GM23248 (cell line): ENCODE measurements at regions not wholly inside any gene's neighbourhood (a gene's known extent, or its start where the extent isn't known, plus 50 kb on each side); places are given as distances from the start of the nearest gene placed in this dataset.

Experiments used
- DNase-seq: peaks from one replicate; pipeline ENCODE4 v3.0.0-alpha.2; 2015
- H2AFZ ChIP-seq: fragments of 200-600 bp; sonication (generic); 2 replicates; pipeline ENCODE4 v1.6.1; 2016; ENCODE audit warnings: antibody characterized with exemption
- H3F3A ChIP-seq: fragments of 200-600 bp; sonication (generic); 2 replicates; pipeline ENCODE4 v1.6.1; 2016; ENCODE audit warnings: mild to moderate bottlenecking, antibody characterized with exemption, mixed run types; ENCODE audit not compliant: insufficient read depth
- H3K27ac ChIP-seq: fragments of 200-600 bp; sonication (generic); 2 replicates; pipeline ENCODE4 v1.5.1; 2016; ENCODE audit warnings: mild to moderate bottlenecking
- H3K27me3 ChIP-seq: fragments of 200-600 bp; sonication (generic); replicated peaks from 2 replicates; pipeline ENCODE4 v1.6.1; 2016; ENCODE audit warnings: mild to moderate bottlenecking; ENCODE audit not compliant: insufficient read depth
- H3K36me3 ChIP-seq: fragments of 200-600 bp; sonication (generic); 2 replicates; pipeline ENCODE4 v1.6.1; 2016; ENCODE audit warnings: low read depth, mild to moderate bottlenecking
- H3K4me1 ChIP-seq: fragments of 200-600 bp; sonication (generic); 2 replicates; pipeline ENCODE4 v1.6.1; 2016; ENCODE audit warnings: mild to moderate bottlenecking; ENCODE audit not compliant: insufficient read depth
- H3K4me2 ChIP-seq: fragments of 200-600 bp; sonication (generic); one replicate; pipeline ENCODE4 v1.6.1; 2016; ENCODE audit warnings: mild to moderate bottlenecking; ENCODE audit not compliant: unreplicated experiment
- H3K4me3 ChIP-seq: fragments of 200-600 bp; sonication (generic); 2 replicates; pipeline ENCODE4 v1.5.1; 2016; ENCODE audit warnings: mild to moderate bottlenecking
- H3K79me2 ChIP-seq: fragments of 200-600 bp; sonication (generic); 2 replicates; pipeline ENCODE4 v1.6.1; 2016; ENCODE audit warnings: mild to moderate bottlenecking; ENCODE audit not compliant: insufficient read depth
- H3K9ac ChIP-seq: fragments of 200-600 bp; sonication (generic); 2 replicates; pipeline ENCODE4 v1.6.1; 2016; ENCODE audit warnings: mild to moderate bottlenecking
- H3K9me2 ChIP-seq: fragments of 200-600 bp; sonication (generic); 2 replicates; pipeline ENCODE4 v1.6.1; 2016; ENCODE audit warnings: mixed run types, mild to moderate bottlenecking, moderate library complexity; ENCODE audit not compliant: insufficient read depth
- H3K9me3 ChIP-seq: fragments of 200-600 bp; sonication (generic); one replicate; pipeline ENCODE4 v1.6.1; 2017; ENCODE audit warnings: low read depth
- H4K20me1 ChIP-seq: fragments of 200-600 bp; sonication (generic); 2 replicates; pipeline ENCODE4 v1.6.0; 2016; ENCODE audit not compliant: insufficient read depth
- EZH2 ChIP-seq: fragments of 200-600 bp; sonication (generic); IDR thresholded peaks from 2 replicates; pipeline ENCODE4 v1.6.1; 2018; ENCODE audit warnings: antibody characterized with exemption, mild to moderate bottlenecking; ENCODE audit not compliant: insufficient read depth, poor library complexity, severe bottlenecking
- EZH2phosphoT487 ChIP-seq: fragments of 200-600 bp; sonication (generic); IDR thresholded peaks from 2 replicates; pipeline ENCODE4 v1.6.1; 2018; ENCODE audit warnings: antibody characterized with exemption, moderate library complexity, mild to moderate bottlenecking, low read depth; ENCODE audit not compliant: insufficient read depth
- WGBS, 2 experiments: methylation state at CpG; one replicate each; pipeline ENCODE4 v1.1.6; 2015 to 2017; ENCODE audit warnings: low lambda C conversion rate in 2 of 2, low coverage in 1 of 2; ENCODE audit errors: missing lambda C conversion rate in 2 of 2; 5-methylcytosine and 5-hydroxymethylcytosine counted together
- in situ Hi-C: fragments of 300-500 bp; cut with MboI; formaldehyde crosslinking; loops from 2 replicates; pipeline ENCODE4 v1.15.0; 2020

- no peaks in the 10 kb centered on the region for H3K36me3 ChIP-seq
- no peaks in the 10 kb centered on the region for H3F3A ChIP-seq
- in situ Hi-C loops, result no loop called here
These were observed 127.1 kb upstream of the GRM7 start for GRCh38 chr3:6733699-6734394.

GRCh38 chr3:6734395-6734746 lies 126.5 kb upstream of the GRM7 start:
- Histone ChIP-seq H3K9me2 (no peaks in the 10 kb centered on the region), H3K27me3 (no peaks in the 10 kb centered on the region), H3K27ac (no peak overlapping the region), H2AFZ (no peak overlapping the region), H3K4me1 (no peaks in the 10 kb centered on the region), H3K4me3 (no peak overlapping the region), H3K36me3 (no peaks in the 10 kb centered on the region), H3K9me3 (no peaks in the 10 kb centered on the region), H3K79me2 (no peaks in the 10 kb centered on the region), H3K4me2 (no peak overlapping the region), H3K9ac (no peak overlapping the region), H4K20me1 (no peaks in the 10 kb centered on the region), H3F3A (no peaks in the 10 kb centered on the region)
- WGBS, 2 experiments, result 48 to 60% methylated on average over 5 of the region's 5 CpGs
- TF ChIP-seq EZH2 (no peak), EZH2phosphoT487 (no peak)
- in situ Hi-C loops, result no loop called here
- DNase-seq, result no peak

More at GRCh38 chr3:6733699-6734394, 127.1 kb upstream of the GRM7 start:
- Histone ChIP-seq H2AFZ (no peak overlapping the region), H3K4me3 (no peak overlapping the region), H3K27ac (no peak overlapping the region), H3K9me3 (no peaks in the 10 kb centered on the region), H3K4me1 (no peaks in the 10 kb centered on the region), H3K27me3 (no peaks in the 10 kb centered on the region), H3K4me2 (no peak overlapping the region), H3K79me2 (no peaks in the 10 kb centered on the region), H4K20me1 (no peaks in the 10 kb centered on the region), H3K9me2 (no peaks in the 10 kb centered on the region), H3K9ac (no peak overlapping the region)
- 59 to 60% methylated on average over 5 of the region's 5 CpGs for WGBS, 2 experiments
- TF ChIP-seq EZH2phosphoT487 (no peak), EZH2 (no peak)
- DNase-seq, result no peak

GRCh38 chr3:6736836-6737629 lies 123.9 kb upstream of the GRM7 start:
- no peaks in the 10 kb centered on the region for H3K4me1 ChIP-seq
- H3K9me3 ChIP-seq, result no peaks in the 10 kb centered on the region
- TF ChIP-seq EZH2 (no peak), EZH2phosphoT487 (no peak)
- no peak overlapping the region for H3K27ac ChIP-seq
- H3F3A ChIP-seq, result no peaks in the 10 kb centered on the region
- H3K4me2 ChIP-seq, result no peak overlapping the region
- no peaks in the 10 kb centered on the region for H4K20me1 ChIP-seq
- no peaks in the 10 kb centered on the region for H3K27me3 ChIP-seq
- H3K4me3 ChIP-seq, result no peak overlapping the region
- no peaks in the 10 kb centered on the region for H3K36me3 ChIP-seq
- in situ Hi-C loops, result no loop called here
- H3K79me2 ChIP-seq, result no peaks in the 10 kb centered on the region
- no peak overlapping the region for H2AFZ ChIP-seq
- no peaks in the 10 kb centered on the region for H3K9me2 ChIP-seq
- no peak overlapping the region for H3K9ac ChIP-seq
- no peak for DNase-seq
- WGBS, 2 experiments, result 8 to 14% methylated on average over 5 of the region's 5 CpGs

GRCh38 chr3:6737630-6738029 lies 123.3 kb upstream of the GRM7 start:
- Histone ChIP-seq H3K4me2 (no peak overlapping the region), H3K4me1 (no peaks in the 10 kb centered on the region), H3K36me3 (no peaks in the 10 kb centered on the region), H4K20me1 (no peaks in the 10 kb centered on the region), H3K9ac (no peak overlapping the region), H3K4me3 (no peak overlapping the region), H3K79me2 (no peaks in the 10 kb centered on the region), H3K9me3 (no peaks in the 10 kb centered on the region), H2AFZ (no peak overlapping the region), H3K27ac (no peak overlapping the region), H3F3A (no peaks in the 10 kb centered on the region), H3K9me2 (no peaks in the 10 kb centered on the region), H3K27me3 (no peaks in the 10 kb centered on the region)
- TF ChIP-seq EZH2phosphoT487 (no peak), EZH2 (no peak)
- 16 to 21% methylated on average over 2 of the region's 2 CpGs for WGBS, 2 experiments
- in situ Hi-C loops, result no loop called here
- DNase-seq, result no peak
